ENCODE measurements at regions not wholly inside any gene's neighbourhood (a gene's known extent, or its start where the extent isn't known, plus 50 kb on each side); places are given as distances from the start of the nearest gene placed in this dataset.
"Not testable (repeated sequence)": the region's sequence is repeated elsewhere in the genome, so short reads cannot be mapped to it uniquely, and the experiment has no call there.

DNA sequence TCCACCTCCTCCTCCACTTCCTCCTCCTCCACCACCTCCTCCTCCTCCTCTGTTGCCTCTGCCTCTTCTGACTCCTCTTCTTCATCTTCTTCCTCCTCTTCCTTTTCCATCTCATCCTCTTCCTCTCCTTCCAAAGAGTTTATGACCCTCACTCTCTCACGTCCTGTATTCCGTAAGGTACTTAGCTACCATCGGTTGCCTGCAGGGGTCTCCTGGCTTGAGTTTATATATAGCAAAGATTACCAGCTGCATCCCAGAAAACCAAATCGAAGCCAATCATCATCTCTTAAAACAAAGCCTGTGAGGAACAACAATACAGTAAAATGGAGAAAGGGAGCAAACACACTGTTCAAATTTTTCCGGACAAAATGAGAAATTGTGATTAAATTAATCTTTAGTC, 317.4 kb downstream of the C3orf38 start:
- no peaks in the 10 kb centered on the region for H3K36me3 ChIP-seq
- H3K27ac ChIP-seq: no peak overlapping the region
- H3K27me3 ChIP-seq (replicated peaks): no peaks in the 10 kb centered on the region
- H3K4me3 ChIP-seq: no peak overlapping the region
- H3K4me1 ChIP-seq (replicated peaks): no peaks in the 10 kb centered on the region
- DNase-seq (ENCODE audit: low read depth in 1 of 2, low spot score in 2 of 2): no peak
- no peaks in the 10 kb centered on the region for H3K9me3 ChIP-seq (replicated peaks)

DNA sequence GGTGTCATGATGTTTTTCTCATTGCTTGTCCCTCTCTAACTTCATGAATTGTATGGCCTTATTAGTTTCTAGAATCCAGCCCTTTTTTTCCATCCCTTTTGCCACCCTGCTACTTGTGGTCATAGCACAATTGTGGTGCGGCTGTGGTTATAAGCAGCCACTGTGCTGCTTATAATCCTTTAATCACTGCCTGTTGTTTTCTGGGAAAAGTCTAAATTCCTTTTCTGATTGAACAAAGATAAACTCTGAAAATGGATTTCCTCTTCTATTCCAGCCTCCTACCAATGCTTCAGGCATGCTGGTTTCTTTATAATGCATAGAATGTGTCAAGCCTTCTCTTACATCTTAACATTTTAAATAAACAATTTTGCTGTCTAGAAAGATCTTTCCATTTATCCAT, 319.5 kb downstream of the C3orf38 start:
- no peaks in the 10 kb centered on the region for H3K4me1 ChIP-seq (replicated peaks)
- H3K27ac ChIP-seq: no peak overlapping the region
- no peak overlapping the region for H3K4me3 ChIP-seq
- no peak for DNase-seq (ENCODE audit: low read depth in 1 of 2, low spot score in 2 of 2)
- H3K36me3 ChIP-seq: no peaks in the 10 kb centered on the region
- H3K27me3 ChIP-seq (replicated peaks): no peaks in the 10 kb centered on the region
- no peaks in the 10 kb centered on the region for H3K9me3 ChIP-seq (replicated peaks)

DNA sequence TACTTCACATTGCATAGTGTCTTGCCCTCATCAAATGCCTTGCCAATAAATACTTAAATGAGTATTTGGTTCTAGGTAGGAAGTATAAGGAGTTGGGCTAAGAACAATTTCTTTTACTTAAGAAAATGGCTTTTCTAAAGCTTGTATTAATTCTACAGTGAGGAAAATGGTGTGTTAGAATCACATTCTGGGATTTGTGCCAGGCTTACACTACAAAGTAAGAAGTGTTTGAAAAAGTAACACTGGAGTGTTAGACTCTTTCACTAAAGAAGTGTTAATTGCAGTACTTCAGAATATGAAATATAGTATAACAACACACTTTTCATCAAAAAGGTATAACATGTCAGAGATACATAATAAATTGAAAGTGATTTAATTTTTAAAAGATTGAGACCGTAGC, 328.7 kb downstream of the C3orf38 start:
- H3K4me3 ChIP-seq: no peak overlapping the region
- no peaks in the 10 kb centered on the region for H3K36me3 ChIP-seq
- no peak overlapping the region for H3K27ac ChIP-seq
- no peaks in the 10 kb centered on the region for H3K9me3 ChIP-seq (replicated peaks)
- no peak for DNase-seq (ENCODE audit: low read depth in 1 of 2, low spot score in 2 of 2)
- H3K27me3 ChIP-seq (replicated peaks): no peaks in the 10 kb centered on the region
- no peaks in the 10 kb centered on the region for H3K4me1 ChIP-seq (replicated peaks)

DNA sequence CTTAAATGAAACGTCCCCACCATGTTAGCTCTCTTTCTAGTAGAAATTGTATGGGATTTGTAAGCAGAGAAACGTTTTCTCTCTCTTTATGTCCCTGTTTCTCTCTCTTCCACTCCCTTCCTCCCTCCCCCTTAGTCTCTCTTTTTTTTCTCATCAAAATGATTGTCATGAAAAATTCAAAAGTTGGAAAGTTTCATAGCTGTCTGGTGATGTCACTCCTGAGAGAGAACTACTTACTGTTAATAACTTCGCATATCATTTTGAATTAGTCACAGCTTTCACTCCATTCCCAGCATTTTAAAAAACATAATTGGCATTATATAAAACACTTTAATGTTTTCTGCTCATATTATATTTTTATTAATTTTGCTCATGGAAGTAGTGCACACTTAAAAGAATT, 331.1 kb downstream of the C3orf38 start:
- H3K9me3 ChIP-seq (replicated peaks): no peaks in the 10 kb centered on the region

DNA sequence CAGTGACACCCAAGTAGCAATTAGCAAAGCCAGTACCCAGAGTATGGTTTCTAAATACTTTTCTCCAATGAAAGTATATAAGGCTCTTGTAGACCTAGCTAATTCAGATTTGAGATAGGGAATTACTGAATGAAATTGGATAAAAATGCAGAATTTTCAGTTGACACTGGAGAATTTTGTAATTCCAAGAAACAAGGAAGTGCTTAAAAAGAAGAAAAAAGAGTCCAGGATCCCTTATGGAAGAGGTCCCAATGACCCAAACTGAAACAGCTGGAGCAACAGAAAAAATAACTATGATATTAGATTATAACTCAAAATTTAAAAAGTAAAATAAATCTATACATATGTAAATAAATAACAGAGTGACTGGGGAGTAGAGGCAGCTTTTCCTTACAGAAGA, 335.2 kb downstream of the C3orf38 start:
- H3K4me1 ChIP-seq (replicated peaks): no peaks in the 10 kb centered on the region
- H3K36me3 ChIP-seq: no peaks in the 10 kb centered on the region
- DNase-seq (ENCODE audit: low read depth in 1 of 2, low spot score in 2 of 2): no peak
- no peak overlapping the region for H3K4me3 ChIP-seq
- H3K27ac ChIP-seq: no peak overlapping the region
- H3K9me3 ChIP-seq (replicated peaks): no peaks in the 10 kb centered on the region
- H3K27me3 ChIP-seq (replicated peaks): no peaks in the 10 kb centered on the region

More for the DNA sequence above, 331.1 kb downstream of the C3orf38 start:
- no peak overlapping the region for H3K27ac ChIP-seq
- H3K27me3 ChIP-seq (replicated peaks): no peaks in the 10 kb centered on the region
- no peaks in the 10 kb centered on the region for H3K4me1 ChIP-seq (replicated peaks)
- no peak for DNase-seq (ENCODE audit: low read depth in 1 of 2, low spot score in 2 of 2)
- no peak overlapping the region for H3K4me3 ChIP-seq
- H3K36me3 ChIP-seq: no peaks in the 10 kb centered on the region

DNA sequence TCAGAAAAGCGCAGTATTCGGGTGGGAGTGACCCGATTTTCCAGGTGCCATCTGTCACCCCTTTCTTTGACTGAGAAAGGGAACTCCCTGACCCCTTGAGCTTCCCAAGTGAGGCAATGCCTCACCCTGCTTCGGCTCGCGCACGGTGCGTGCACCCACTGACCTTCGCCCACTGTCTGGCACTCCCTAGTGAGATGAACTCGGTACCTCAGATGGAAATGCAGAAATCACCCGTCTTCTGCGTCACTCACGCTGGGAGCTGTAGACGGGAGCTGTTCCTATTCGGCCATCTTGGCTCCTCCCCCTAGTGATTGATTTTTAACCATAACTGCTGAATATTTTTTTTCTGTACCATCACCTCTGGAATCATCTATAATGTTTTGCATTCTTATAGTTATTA, 359.1 kb downstream of the C3orf38 start:
- not testable (repeated sequence) for H3K9me3 ChIP-seq (replicated peaks); H3K27ac ChIP-seq; H3K27me3 ChIP-seq (replicated peaks); H3K4me3 ChIP-seq; H3K4me1 ChIP-seq (replicated peaks); DNase-seq (ENCODE audit: low read depth in 1 of 2, low spot score in 2 of 2); H3K36me3 ChIP-seq

DNA sequence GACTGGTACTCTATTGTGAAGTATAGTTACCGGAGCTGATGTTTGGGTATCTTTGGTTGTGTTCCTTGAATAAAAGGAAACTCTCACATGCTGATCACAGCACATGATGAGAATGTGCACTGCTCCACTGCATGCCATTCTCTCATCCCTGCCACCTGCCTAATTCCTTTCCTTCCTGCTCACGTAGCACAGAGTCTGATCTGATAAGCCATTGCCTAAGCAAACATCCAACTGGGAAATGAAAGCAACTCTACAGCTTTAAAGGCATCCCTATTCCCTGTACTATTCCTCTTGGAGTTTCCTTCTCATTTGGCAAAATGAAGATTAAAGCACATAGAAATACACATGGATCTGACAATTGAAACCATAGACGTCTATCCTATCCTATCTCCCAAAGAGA, 359.8 kb downstream of the C3orf38 start:
- Histone ChIP-seq H3K4me3 (no peak overlapping the region), H3K27ac (no peak overlapping the region), H3K36me3 (no peaks in the 10 kb centered on the region), H3K27me3 (replicated peaks) (no peaks in the 10 kb centered on the region), H3K4me1 (replicated peaks) (no peaks in the 10 kb centered on the region), H3K9me3 (replicated peaks) (no peaks in the 10 kb centered on the region)
- no peak for DNase-seq (ENCODE audit: low read depth in 1 of 2, low spot score in 2 of 2)

DNA sequence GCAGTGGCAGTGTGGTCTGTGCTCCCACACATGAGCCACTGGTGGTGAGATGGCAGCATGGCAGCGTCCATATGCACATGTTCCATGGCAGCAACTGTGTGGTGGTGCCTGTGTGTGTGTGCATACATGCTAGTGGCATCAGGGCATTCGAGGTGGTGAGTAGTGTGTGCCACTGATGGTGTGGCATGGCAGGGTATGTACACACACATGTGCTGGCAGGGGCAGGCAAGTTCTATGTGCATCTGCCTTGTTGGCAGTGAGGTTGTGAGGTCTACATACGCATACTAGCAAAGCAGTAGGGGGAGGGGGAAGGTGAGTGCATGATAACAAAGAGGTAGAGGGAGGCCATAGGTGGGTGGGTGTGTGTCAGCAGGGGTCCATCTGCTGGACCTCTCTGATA, 378.7 kb downstream of the C3orf38 start:
- no peaks in the 10 kb centered on the region for H3K36me3 ChIP-seq
- H3K27ac ChIP-seq: no peak overlapping the region
- no peaks in the 10 kb centered on the region for H3K27me3 ChIP-seq (replicated peaks)
- no peak for DNase-seq (ENCODE audit: low read depth in 1 of 2, low spot score in 2 of 2)
- H3K9me3 ChIP-seq (replicated peaks): no peaks in the 10 kb centered on the region
- no peaks in the 10 kb centered on the region for H3K4me1 ChIP-seq (replicated peaks)
- H3K4me3 ChIP-seq: no peak overlapping the region

DNA sequence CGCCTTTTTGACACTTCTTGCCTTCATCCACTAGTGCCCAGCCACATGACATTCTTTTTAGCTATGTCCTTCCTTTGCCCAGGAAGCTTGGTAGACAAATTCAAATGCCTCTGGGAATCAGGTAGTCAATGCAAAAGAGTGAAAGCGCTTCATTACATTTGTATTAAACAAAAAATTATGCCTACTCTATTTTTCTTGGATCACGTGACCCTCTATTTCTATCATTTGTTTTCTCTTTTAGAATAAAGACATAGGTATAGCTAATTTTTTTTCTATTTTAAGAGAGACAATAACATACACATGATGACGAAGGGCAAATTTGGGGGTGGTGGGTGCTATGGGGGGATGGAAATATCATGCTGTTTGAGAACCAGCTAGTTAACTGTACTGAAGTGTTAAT, 384.8 kb downstream of the C3orf38 start:
- no peaks in the 10 kb centered on the region for H3K4me1 ChIP-seq (replicated peaks)
- no peak overlapping the region for H3K4me3 ChIP-seq
- H3K9me3 ChIP-seq (replicated peaks): no peaks in the 10 kb centered on the region
- no peak for DNase-seq (ENCODE audit: low read depth in 1 of 2, low spot score in 2 of 2)
- H3K36me3 ChIP-seq: no peaks in the 10 kb centered on the region
- no peak overlapping the region for H3K27ac ChIP-seq
- H3K27me3 ChIP-seq (replicated peaks): no peaks in the 10 kb centered on the region

DNA sequence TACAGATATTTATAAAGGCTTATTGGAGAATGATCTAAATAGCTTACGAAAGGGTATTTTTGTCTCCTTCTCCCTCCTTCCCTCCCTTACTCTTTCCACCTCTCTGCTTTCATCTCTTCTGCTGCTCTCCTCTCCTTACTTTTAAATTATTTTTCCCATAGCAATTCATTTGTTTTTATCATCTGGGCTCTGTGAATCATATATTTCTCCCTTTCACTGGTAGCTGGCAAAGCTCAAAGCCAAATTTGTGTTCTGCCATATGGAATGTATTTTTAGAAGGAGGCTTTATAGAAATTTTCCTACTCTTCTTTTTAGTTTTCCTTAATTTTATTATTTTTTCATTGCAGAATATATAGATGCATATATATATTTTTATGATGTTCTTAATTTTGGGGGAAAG, 385.8 kb downstream of the C3orf38 start:
- Histone ChIP-seq H3K27ac (no peak overlapping the region), H3K27me3 (replicated peaks) (no peaks in the 10 kb centered on the region), H3K4me3 (no peak overlapping the region), H3K4me1 (replicated peaks) (no peaks in the 10 kb centered on the region), H3K9me3 (replicated peaks) (no peaks in the 10 kb centered on the region), H3K36me3 (no peaks in the 10 kb centered on the region)
- DNase-seq (ENCODE audit: low read depth in 1 of 2, low spot score in 2 of 2): no peak

DNA sequence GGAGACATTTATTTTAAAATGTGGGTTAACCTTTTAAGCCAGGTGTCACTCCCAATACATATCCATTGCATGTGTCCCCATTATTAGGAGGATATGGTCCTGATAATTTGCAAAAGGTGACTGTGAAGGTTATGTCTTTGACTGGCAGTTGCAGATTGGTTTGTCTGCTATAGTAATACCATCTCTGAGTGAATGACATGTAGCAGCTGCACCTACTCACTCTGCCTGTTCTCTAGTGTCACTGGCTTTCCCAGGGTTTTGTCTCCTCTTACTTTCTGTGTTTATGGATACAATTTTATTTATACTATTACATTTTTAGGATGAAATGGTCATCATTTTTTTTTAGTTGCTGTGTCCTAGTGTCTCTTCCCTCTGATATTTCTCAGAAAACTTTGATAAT, 393.2 kb downstream of the C3orf38 start:
- Histone ChIP-seq H3K4me3 (no peak overlapping the region), H3K9me3 (replicated peaks) (no peaks in the 10 kb centered on the region), H3K27me3 (replicated peaks) (no peaks in the 10 kb centered on the region), H3K36me3 (no peaks in the 10 kb centered on the region), H3K4me1 (replicated peaks) (no peaks in the 10 kb centered on the region), H3K27ac (no peak overlapping the region)
- DNase-seq (ENCODE audit: low read depth in 1 of 2, low spot score in 2 of 2): no peak

DNA sequence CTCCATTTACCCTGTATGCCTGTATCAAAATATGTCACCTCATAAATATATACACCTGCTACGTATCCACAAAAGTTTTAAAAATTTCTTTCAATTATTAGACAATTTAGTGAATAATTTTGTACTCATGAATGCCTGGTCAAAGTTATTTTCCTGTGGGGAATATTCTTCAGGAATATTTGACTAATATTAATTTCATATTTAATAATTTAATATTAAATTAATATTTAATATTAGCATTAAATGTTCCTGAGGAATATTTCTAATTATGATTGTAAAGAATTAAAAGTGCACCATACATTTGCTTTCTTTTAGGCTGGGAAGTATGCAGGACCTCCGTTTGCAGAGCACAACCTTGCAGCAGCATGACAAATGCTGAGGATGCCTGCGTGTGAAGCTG, 422.7 kb downstream of the C3orf38 start:
- DNase-seq (ENCODE audit: low read depth in 1 of 2, low spot score in 2 of 2): no peak
- no peaks in the 10 kb centered on the region for H3K9me3 ChIP-seq (replicated peaks)

DNA sequence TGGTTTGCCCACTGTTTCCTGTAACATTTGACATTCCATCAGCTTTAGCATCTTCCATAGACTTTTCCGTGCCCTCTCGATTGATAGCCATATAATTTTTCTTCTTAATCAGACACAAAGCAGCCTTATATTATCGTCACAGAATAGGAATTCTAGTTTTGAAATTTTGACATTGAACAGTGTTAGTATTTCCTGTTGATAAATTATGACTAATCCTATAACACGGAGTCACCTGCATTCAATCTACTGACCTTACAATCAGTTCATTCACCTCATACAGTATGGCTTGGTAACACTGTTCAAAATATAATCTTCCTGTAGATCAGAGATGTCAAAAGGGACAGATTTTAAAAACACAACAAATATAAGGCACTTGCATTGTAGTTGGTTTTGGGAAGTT, 423.7 kb downstream of the C3orf38 start:
- no peaks in the 10 kb centered on the region for H3K36me3 ChIP-seq
- H3K4me1 ChIP-seq (replicated peaks): no peaks in the 10 kb centered on the region
- no peak overlapping the region for H3K27ac ChIP-seq
- DNase-seq (ENCODE audit: low read depth in 1 of 2, low spot score in 2 of 2): no peak
- no peak overlapping the region for H3K4me3 ChIP-seq
- H3K9me3 ChIP-seq (replicated peaks): no peaks in the 10 kb centered on the region
- H3K27me3 ChIP-seq (replicated peaks): no peaks in the 10 kb centered on the region

More for the DNA sequence above, 422.7 kb downstream of the C3orf38 start:
- no peaks in the 10 kb centered on the region for H3K27me3 ChIP-seq (replicated peaks)
- no peaks in the 10 kb centered on the region for H3K4me1 ChIP-seq (replicated peaks)
- H3K36me3 ChIP-seq: no peaks in the 10 kb centered on the region
- no peak overlapping the region for H3K27ac ChIP-seq
- H3K4me3 ChIP-seq: no peak overlapping the region

DNA sequence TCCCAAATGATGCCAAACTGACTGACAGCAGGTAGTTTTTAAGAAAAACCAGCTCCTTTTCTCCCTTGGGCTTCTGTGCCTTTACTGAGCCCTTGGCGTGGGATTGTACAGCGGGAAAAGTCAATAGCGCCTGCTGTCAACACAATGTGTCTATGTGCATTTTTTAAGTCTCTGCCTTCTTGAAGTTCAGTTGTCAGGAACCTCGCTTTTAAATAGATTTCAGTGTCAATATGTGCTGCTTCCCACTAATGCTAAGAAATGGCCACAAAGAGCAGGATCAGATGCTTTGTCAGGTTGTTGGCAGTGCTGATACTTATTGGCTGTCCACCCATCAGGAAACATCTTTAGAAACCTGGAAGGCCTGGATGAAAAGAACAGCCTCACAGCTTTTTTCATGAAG, 424.4 kb downstream of the C3orf38 start:
- no peaks in the 10 kb centered on the region for H3K4me1 ChIP-seq (replicated peaks)
- H3K27ac ChIP-seq: no peak overlapping the region
- no peak for DNase-seq (ENCODE audit: low read depth in 1 of 2, low spot score in 2 of 2)
- H3K36me3 ChIP-seq: no peaks in the 10 kb centered on the region
- H3K27me3 ChIP-seq (replicated peaks): no peaks in the 10 kb centered on the region
- no peak overlapping the region for H3K4me3 ChIP-seq
- no peaks in the 10 kb centered on the region for H3K9me3 ChIP-seq (replicated peaks)

DNA sequence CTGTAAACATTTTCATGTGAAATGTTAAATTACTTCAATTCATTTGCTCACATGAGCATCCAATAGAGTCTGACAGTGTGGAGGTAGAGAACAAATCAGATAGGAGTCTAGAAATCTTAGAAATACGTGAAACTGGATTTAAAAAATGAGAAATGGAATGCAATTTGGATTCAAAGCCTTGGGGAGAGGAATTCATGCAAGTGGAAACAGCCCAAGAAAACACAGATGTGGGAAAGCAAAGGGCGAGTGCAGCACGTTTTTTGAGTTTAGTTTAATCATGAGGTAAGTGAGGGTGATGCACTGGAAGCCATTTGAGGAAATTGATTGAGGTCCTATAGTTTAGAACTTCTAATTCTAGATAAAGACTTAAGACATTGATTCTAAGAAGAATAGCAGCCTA, 434.7 kb downstream of the C3orf38 start:
- Histone ChIP-seq H3K27me3 (replicated peaks) (no peaks in the 10 kb centered on the region), H3K4me1 (replicated peaks) (no peaks in the 10 kb centered on the region), H3K9me3 (replicated peaks) (no peaks in the 10 kb centered on the region), H3K4me3 (no peak overlapping the region), H3K27ac (no peak overlapping the region), H3K36me3 (no peaks in the 10 kb centered on the region)
- no peak for DNase-seq (ENCODE audit: low read depth in 1 of 2, low spot score in 2 of 2)

All from SJSA1 (cell line).